Ammon's horn (tissue), 1 donor: ENCODE measurements at regions not wholly inside any gene's neighbourhood (a gene's known extent, or its start where the extent isn't known, plus 50 kb on each side); places are given as distances from the start of the nearest gene placed in this dataset.

Experiments
- DNase-seq: peaks from one replicate; pipeline ENCODE4 v3.0.0-alpha.2; 2016; ENCODE audit warnings: low spot score

- no peak for DNase-seq
These were observed 187.4 kb upstream of the STAC start for GRCh38 chr3:36192901-36193300.

DNA sequence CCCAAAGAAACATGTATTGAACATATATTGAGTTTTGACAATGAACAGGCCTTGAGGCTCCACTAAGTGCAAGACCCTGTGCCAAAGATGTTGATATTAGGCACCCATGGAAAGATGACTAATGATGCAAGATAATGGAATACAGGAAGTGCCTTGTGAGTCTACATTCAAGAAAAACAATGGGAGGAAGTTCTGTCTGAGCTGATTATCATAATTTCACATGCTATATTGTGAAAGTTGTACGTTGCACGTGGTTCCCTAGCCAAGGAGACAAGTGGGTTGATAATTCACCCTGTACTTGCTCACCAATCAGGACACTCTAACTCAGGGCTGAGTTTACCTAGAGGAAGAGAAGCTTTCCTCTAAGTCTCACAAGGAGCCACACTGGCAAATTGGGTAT, 186.9 kb upstream of the STAC start:
- DNase-seq: no peak

GRCh38 chr3:36196058-36196457, 184.2 kb upstream of the STAC start:
- DNase-seq: no peak

GRCh38 chr3:36197151-36197550, 183.2 kb upstream of the STAC start:
- DNase-seq: no peak

DNA sequence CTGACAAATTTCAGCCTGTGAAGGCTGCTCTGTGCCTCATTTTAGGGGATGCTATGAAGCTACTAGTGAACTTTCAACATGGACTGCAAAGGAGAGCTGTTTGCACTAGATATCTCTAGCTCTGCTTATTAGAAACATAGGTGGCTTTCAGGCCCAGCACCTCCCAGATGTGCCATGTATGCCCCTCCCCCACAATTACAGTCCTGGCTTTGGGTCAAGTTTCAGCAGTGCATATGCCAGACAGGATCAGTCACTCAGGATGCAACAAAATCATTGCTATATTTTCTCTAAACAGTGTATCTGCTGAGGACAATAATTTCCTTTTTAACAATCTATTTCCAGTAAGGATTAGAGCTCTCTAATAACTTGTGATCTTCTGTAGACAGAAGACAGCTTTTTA, 178.8 kb upstream of the STAC start:
- DNase-seq: no peak

- DNase-seq: no peak
These were observed 173.2 kb upstream of the STAC start for GRCh38 chr3:36206956-36207580.

GRCh38 chr3:36210840-36211651, 169.3 kb upstream of the STAC start:
- no peak for DNase-seq

GRCh38 chr3:36211652-36211999, 168.7 kb upstream of the STAC start:
- DNase-seq: no peak

GRCh38 chr3:36212251-36212650, 168.1 kb upstream of the STAC start:
- no peak for DNase-seq

GRCh38 chr3:36214460-36214859, 165.8 kb upstream of the STAC start:
- no peak for DNase-seq

DNA sequence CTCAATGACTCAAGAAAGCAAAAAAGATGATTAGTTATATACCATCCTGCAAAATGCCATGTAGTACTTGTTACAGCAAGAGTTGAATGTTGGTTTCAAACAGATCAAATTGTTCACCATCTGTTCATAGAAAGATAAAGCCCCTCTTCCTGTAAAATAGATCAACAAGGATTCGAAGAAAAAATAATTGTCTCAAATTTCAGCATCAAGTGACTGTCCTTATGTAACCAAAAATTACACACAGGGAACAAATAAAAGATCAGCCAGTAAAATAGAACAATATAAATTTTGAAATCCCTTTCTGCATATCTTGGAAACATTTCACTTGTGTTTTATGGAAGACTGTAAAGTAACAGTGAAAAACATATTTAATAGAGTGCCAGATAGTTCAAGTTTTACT, 165.1 kb upstream of the STAC start:
- no peak for DNase-seq

DNA sequence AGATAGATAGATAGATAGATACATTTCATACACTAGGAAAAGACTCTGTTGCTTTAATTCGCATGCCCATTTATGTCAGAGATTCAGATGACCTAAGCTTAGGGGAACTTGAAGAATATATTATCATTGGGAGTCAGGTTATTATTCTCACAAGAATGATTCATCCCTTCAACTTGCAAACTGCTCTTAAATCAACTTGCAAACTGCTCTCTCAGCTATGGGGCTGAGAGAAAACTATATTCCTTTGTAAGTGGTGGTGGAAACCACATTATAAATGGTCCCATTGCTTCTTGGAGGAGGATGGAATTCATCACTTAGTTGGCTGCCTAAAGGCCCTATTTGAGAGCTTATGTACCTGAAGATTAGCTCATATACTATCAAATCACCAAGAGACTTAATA, 160.9 kb upstream of the STAC start:
- DNase-seq: no peak

DNA sequence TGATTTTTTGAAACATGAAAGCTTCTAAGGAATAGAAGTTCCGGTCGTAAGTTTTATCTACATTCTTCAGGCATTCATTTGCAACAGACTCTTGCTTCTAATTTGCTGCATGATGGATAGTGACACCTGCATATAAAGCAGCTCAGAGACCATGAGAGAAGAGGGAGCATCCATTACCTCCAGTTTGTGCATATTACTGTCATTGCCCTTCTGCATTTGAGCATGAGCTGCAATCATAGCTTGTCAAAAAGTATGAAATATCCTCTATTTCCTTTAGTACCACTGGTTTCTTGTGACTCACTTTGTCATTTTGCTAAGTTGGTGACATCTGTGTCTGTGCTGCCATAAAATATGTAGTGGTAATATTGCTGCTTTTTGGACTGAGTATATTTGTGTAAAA, 160.1 kb upstream of the STAC start:
- DNase-seq: no peak

GRCh38 chr3:36221975-36222374, 158.3 kb upstream of the STAC start:
- no peak for DNase-seq

DNA sequence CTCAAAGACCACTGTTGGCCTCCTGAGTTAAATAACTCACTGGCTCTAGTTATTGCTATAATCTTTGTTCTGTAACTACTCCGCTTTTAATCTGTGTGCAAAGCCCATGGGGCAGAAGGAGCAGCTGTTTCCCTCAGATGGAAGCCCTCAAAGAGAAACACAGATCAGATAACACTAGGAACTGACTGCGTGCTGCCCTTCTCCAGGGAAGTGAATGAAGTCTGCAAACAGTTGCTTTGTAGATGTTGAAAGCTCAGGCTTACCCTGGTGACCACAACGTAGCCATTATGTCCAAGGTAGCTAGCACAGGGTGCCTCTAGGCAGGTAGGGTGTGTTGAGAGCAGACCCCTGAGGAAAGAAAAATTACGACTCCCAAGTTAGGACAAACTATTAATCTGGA, 152.3 kb upstream of the STAC start:
- no peak for DNase-seq

GRCh38 chr3:36229496-36229895, 150.8 kb upstream of the STAC start:
- no peak for DNase-seq

- no peak for DNase-seq
These were observed 147.4 kb upstream of the STAC start for GRCh38 chr3:36232797-36233489.

- DNase-seq: no peak
These were observed 135.6 kb upstream of the STAC start for GRCh38 chr3:36244728-36245127.

- no peak for DNase-seq
These were observed 131.9 kb upstream of the STAC start for GRCh38 chr3:36248374-36248773.

DNA sequence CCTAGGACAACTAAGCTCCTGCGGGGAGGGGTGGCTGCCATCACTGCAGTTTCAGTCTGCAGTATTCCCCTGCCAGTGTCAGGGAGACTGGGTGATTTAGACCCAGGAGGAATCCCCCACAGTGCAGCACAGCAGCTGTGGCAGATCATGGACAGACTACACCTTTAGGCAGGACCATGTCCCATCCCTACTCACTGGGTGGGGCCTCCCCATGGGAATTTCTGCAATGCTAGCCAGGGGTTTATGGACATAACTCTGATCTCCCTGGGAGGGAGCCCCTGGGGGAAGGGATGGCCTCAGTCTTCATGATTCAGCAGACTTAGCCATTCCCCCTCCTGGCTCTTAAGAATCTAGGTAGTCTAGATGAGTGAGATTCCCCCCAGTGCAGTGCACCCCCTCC, 130.1 kb upstream of the STAC start:
- DNase-seq: no peak

DNA sequence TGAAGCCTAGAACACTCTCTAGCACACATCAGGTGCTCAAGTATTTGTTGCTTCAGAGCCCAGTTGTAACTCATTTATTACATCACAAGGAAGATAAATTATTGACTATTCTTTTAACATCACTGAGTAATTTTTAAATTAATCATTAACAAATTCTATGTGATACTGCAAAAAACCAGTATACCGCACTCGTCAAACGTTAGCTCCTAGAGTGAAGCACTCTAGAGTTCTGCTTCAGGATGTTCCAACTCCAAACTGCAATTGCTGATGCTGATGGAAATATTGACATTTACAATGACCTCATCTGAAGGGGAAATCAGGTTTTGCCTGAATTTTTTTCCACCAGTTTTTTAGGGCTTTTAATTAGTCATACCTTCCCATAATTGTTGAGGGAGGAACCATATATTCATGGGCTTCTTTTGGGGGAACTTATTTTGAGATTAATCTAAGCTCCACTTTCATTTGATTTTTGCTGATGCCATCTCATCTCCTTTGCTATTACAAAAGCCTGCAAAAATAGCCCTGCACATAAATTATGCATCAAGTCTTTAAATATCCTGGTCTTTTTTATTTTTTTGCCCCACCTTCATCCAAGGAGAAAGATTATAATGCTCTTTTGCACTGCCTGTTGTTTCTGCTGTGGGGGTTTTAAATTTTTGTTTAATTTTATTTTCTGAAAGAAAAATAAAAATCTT, 123.0 kb upstream of the STAC start:
- DNase-seq: no peak

GRCh38 chr3:36258421-36258820, 121.9 kb upstream of the STAC start:
- DNase-seq: no peak

- DNase-seq: no peak
These were observed 120.7 kb upstream of the STAC start for GRCh38 chr3:36259580-36259979.
